ENCODE measurements at regions not wholly inside any gene's neighbourhood (a gene's known extent, or its start where the extent isn't known, plus 50 kb on each side); places are given as distances from the start of the nearest gene placed in this dataset.

DNA sequence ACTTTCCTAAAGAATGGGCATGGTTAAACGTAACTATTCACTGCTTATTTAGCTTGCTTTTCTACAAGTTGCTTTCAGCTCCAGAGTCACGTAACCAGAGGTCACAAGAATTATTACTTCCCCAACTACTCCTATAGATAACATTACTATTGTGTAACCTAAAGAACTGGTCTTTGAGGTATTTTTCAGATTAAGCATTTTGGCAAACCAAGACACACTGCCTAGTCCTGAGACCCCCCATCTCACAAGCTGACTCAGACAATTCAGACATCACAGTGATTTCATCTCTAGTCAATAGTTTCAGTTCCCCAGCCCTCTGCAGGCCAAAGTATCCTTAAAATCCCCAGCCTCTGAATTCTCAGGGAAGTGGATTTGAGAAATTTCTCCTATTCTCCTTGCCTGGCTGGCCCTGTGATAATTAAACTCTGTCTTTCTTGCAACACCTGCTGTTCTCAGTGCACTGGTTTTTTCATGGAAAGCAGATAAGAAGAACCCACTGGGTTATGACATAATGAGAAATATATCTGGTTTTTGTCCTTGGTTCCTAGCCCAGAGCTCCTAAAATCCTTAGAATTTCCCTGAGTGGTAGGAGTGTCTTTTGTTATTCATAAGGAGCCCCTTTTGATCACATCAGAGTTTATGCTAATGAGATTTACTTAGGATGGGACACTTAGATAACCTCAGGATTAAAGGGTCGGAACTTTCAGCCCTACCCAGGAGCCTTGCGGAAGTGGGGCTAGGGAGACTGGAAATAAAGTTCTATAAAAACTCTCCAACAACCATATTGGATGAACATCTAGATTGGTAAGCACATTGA lies 1310.8 kb upstream of the CHAC2 start:
- FAIRE-seq (no peak), DNase-seq (ENCODE audit: low read depth, low spot score) (no peak), ATAC-seq (no peak)
- Histone ChIP-seq H3K9ac (ENCODE audit: control insufficient read depth, insufficient read depth, low read length) (no peak overlapping the region), H3K9me3 (replicated peaks; ENCODE audit: control insufficient read depth, insufficient read depth, low read length) (no peaks in the 10 kb centered on the region), H3K27me3 (replicated peaks in 1 of 2; ENCODE audit: control insufficient read depth in 2 of 2, insufficient read depth in 2 of 2, low read length in 1 of 2) (no peaks in the 10 kb centered on the region), H3K4me2 (ENCODE audit: control insufficient read depth, insufficient read depth) (no peak overlapping the region), H3K4me3 (no peak overlapping the region), H3K36me3 (ENCODE audit: control insufficient read depth in 2 of 2, insufficient read depth in 2 of 2, low read length in 1 of 2) (no peaks in the 10 kb centered on the region), H2AFZ (ENCODE audit: control insufficient read depth, low read depth, low read length) (no peak overlapping the region), H4K20me1 (ENCODE audit: control insufficient read depth, insufficient read depth) (no peaks in the 10 kb centered on the region), H3K4me1 (ENCODE audit: control insufficient read depth, insufficient read depth, low read length) (no peaks in the 10 kb centered on the region), H3K79me2 (ENCODE audit: control insufficient read depth, insufficient read depth, low read length) (no peaks in the 10 kb centered on the region), H3K27ac (ENCODE audit: control insufficient read depth, insufficient read depth) (no peak overlapping the region)
- WGBS (ENCODE audit: insufficient coverage, insufficient replicate concordance, low lambda C conversion rate, missing lambda C conversion rate), result 23% methylated on average over 4 of the region's 4 CpGs
- CTCF ChIA-PET, result no interaction called here
- RAD21 ChIA-PET (ENCODE audit: unreplicated experiment), result no interaction called here
- in situ Hi-C loops (cut with MboI) (no loop called here), intact Hi-C loops (cut with micrococcal nuclease; ENCODE audit: unreplicated experiment) (no loop called here)
- POLR2A ChIA-PET, result no interaction called here
- BruUV-seq (replicated peaks), result no TSS peak
- TF ChIP-seq HDGF (IDR thresholded peaks at IDR 0.05), result no peak
- no peak for TF ChIP-seq SUZ12 (IDR thresholded peaks at IDR 0.05; ENCODE audit: unreplicated experiment)
- no peak for TF ChIP-seq TBL1XR1 (IDR thresholded peaks at IDR 0.05; ENCODE audit: low read depth, low read length)
- no peak for TF ChIP-seq SREBF2 (IDR thresholded peaks at IDR 0.05; ENCODE audit: low read length)
- no peak for TF ChIP-seq NFXL1 (IDR thresholded peaks at IDR 0.05; ENCODE audit: borderline replicate concordance)
- TF ChIP-seq NR2C1 (IDR thresholded peaks at IDR 0.05), result no peak
- SMC1A ChIA-PET (ENCODE audit: uncharacterized antibody, unreplicated experiment), result no interaction called here

DNA sequence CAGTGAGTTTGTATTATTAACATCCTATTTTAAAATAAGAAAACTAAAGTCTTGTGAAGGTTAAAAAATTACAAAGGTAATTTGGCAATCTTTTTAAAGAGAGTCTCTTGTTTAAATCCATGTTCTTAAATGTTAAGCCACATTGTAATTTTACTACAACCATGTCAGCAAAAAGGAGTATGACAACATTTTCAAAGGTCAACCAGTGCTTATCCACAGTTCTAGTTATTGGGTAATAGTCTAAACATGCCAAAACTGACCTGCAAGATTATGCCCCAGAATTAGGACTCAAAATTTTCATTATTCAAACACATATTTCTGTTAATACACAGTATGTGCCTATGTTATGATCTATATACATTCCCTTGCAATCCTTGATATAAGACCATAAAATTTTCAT lies 1312.6 kb upstream of the CHAC2 start:
- ChIA-PET SMC1A (ENCODE audit: uncharacterized antibody, unreplicated experiment) (no interaction called here), POLR2A (no interaction called here), CTCF (no interaction called here), RAD21 (ENCODE audit: unreplicated experiment) (no interaction called here)
- H3K9ac ChIP-seq (ENCODE audit: control insufficient read depth, insufficient read depth, low read length), result no peak overlapping the region
- no peak overlapping the region for H3K4me2 ChIP-seq (ENCODE audit: control insufficient read depth, insufficient read depth)
- H4K20me1 ChIP-seq (ENCODE audit: control insufficient read depth, insufficient read depth), result no peaks in the 10 kb centered on the region
- no peaks in the 10 kb centered on the region for H3K27me3 ChIP-seq (replicated peaks in 1 of 2; ENCODE audit: control insufficient read depth in 2 of 2, insufficient read depth in 2 of 2, low read length in 1 of 2)
- ATAC-seq (no peak), DNase-seq (ENCODE audit: low read depth, low spot score) (no peak), FAIRE-seq (no peak)
- H3K79me2 ChIP-seq (ENCODE audit: control insufficient read depth, insufficient read depth, low read length), result no peaks in the 10 kb centered on the region
- no peak overlapping the region for H2AFZ ChIP-seq (ENCODE audit: control insufficient read depth, low read depth, low read length)
- in situ Hi-C loops (cut with MboI) (no loop called here), intact Hi-C loops (cut with micrococcal nuclease; ENCODE audit: unreplicated experiment) (no loop called here)
- H3K4me1 ChIP-seq (ENCODE audit: control insufficient read depth, insufficient read depth, low read length), result no peaks in the 10 kb centered on the region
- BruUV-seq (replicated peaks), result no TSS peak
- H3K9me3 ChIP-seq (replicated peaks; ENCODE audit: control insufficient read depth, insufficient read depth, low read length), result no peaks in the 10 kb centered on the region
- H3K4me3 ChIP-seq, result no peak overlapping the region
- no peaks in the 10 kb centered on the region for H3K36me3 ChIP-seq (ENCODE audit: control insufficient read depth in 2 of 2, insufficient read depth in 2 of 2, low read length in 1 of 2)
- TF ChIP-seq ZNF207 (IDR thresholded peaks at IDR 0.05; ENCODE audit: borderline replicate concordance), result no peak
- no peak for TF ChIP-seq CREM (IDR thresholded peaks at IDR 0.05; ENCODE audit: low read depth)
- no peak for TF ChIP-seq MYB (IDR thresholded peaks at IDR 0.05; ENCODE audit: borderline replicate concordance, low read depth, low read length)
- no peak for TF ChIP-seq SMAD1 (IDR thresholded peaks at IDR 0.05; ENCODE audit: low read depth, partially characterized antibody)
- TF ChIP-seq POU2F2 (IDR thresholded peaks at IDR 0.05; ENCODE audit: borderline replicate concordance, low read depth, low read length), result no peak
- no peak for TF ChIP-seq NR2C1 (IDR thresholded peaks at IDR 0.05)
- no peak for TF ChIP-seq SMARCA5 (IDR thresholded peaks at IDR 0.05)
- TF ChIP-seq IKZF2 (IDR thresholded peaks at IDR 0.05), result no peak
- H3K27ac ChIP-seq (ENCODE audit: control insufficient read depth, insufficient read depth), result no peak overlapping the region
